KMS-11 (cell line): ENCODE measurements at regions not wholly inside any gene's neighbourhood (a gene's known extent, or its start where the extent isn't known, plus 50 kb on each side); places are given as distances from the start of the nearest gene placed in this dataset.

Experiments used
- H2AFZ ChIP-seq: fragments of 200-600 bp; sonication (generic); 2 replicates; pipeline ENCODE4 v1.6.1; 2016; ENCODE audit warnings: antibody characterized with exemption, mixed run types, low read depth
- H3K27ac ChIP-seq: fragments of 200-600 bp; sonication (generic); 2 replicates; pipeline ENCODE4 v1.6.1; 2016; ENCODE audit warnings: mild to moderate bottlenecking, mixed run types
- H3K27me3 ChIP-seq: fragments of 200-600 bp; sonication (generic); 2 replicates; pipeline ENCODE4 v1.6.1; 2017; ENCODE audit warnings: mild to moderate bottlenecking, low read depth, mixed run types, moderate library complexity; ENCODE audit not compliant: insufficient read depth
- H3K36me3 ChIP-seq: fragments of 200-600 bp; sonication (generic); 2 replicates; pipeline ENCODE4 v1.6.1; 2017; ENCODE audit warnings: mild to moderate bottlenecking, mixed run types; ENCODE audit not compliant: insufficient read depth
- H3K4me1 ChIP-seq: fragments of 200-600 bp; sonication (generic); 2 replicates; pipeline ENCODE4 v1.6.1; 2016; ENCODE audit warnings: mild to moderate bottlenecking, low read depth, mixed run types; ENCODE audit not compliant: poor library complexity, severe bottlenecking
- H3K4me2 ChIP-seq: fragments of 200-600 bp; sonication (generic); 2 replicates; pipeline ENCODE4 v1.7.0; 2016; ENCODE audit warnings: mild to moderate bottlenecking, mixed run types
- H3K4me3 ChIP-seq: fragments of 200-600 bp; sonication (generic); IDR thresholded peaks from 2 replicates; pipeline ENCODE4 v1.6.1; 2017; ENCODE audit warnings: low read depth, low read length, mixed read lengths; ENCODE audit not compliant: insufficient read depth
- H3K79me2 ChIP-seq: fragments of 200-600 bp; sonication (generic); 2 replicates; pipeline ENCODE4 v1.6.1; 2016; ENCODE audit warnings: low read depth, mixed run types; ENCODE audit not compliant: insufficient read depth
- H3K9ac ChIP-seq: fragments of 200-600 bp; sonication (generic); 2 replicates; pipeline ENCODE4 v1.6.1; 2016; ENCODE audit warnings: mild to moderate bottlenecking, mixed run types
- H4K20me1 ChIP-seq: fragments of 200-600 bp; sonication (generic); 2 replicates; pipeline ENCODE4 v1.6.1; 2016; ENCODE audit warnings: mild to moderate bottlenecking, mixed run types; ENCODE audit not compliant: insufficient read depth
- CTCF ChIP-seq: fragments of 200-600 bp; sonication (generic); conservative IDR thresholded peaks from 2 replicates; pipeline ENCODE4 v1.6.1; 2017; ENCODE audit warnings: low read depth, mild to moderate bottlenecking, antibody characterized with exemption, low read length, moderate library complexity, mixed read lengths

GRCh38 chr15:69843276-69843899 is 254.3 kb downstream of the TLE3 start:
- no peaks in the 10 kb centered on the region for H3K36me3 ChIP-seq
- no peak overlapping the region for H3K4me3 ChIP-seq
- H3K4me2 ChIP-seq = no peak overlapping the region
- H3K79me2 ChIP-seq = no peaks in the 10 kb centered on the region
- no peaks in the 10 kb centered on the region for H3K4me1 ChIP-seq
- H3K27me3 ChIP-seq = no peaks in the 10 kb centered on the region
- H4K20me1 ChIP-seq = no peaks in the 10 kb centered on the region
- no peak overlapping the region for H2AFZ ChIP-seq
- H3K27ac ChIP-seq = no peak overlapping the region
- H3K9ac ChIP-seq = no peak overlapping the region
- TF ChIP-seq CTCF = no peak

GRCh38 chr15:69843900-69844304 is 253.8 kb downstream of the TLE3 start:
- H2AFZ ChIP-seq = no peak overlapping the region
- TF ChIP-seq CTCF = no peak
- H3K4me1 ChIP-seq = no peaks in the 10 kb centered on the region
- no peaks in the 10 kb centered on the region for H3K27me3 ChIP-seq
- no peak overlapping the region for H3K9ac ChIP-seq
- no peaks in the 10 kb centered on the region for H3K79me2 ChIP-seq
- no peak overlapping the region for H3K4me2 ChIP-seq
- no peak overlapping the region for H3K4me3 ChIP-seq
- no peak overlapping the region for H3K27ac ChIP-seq
- H4K20me1 ChIP-seq = no peaks in the 10 kb centered on the region
- no peaks in the 10 kb centered on the region for H3K36me3 ChIP-seq

- Histone ChIP-seq H3K36me3 (no peaks in the 10 kb centered on the region), H3K4me3 (no peak overlapping the region), H3K27me3 (no peaks in the 10 kb centered on the region), H4K20me1 (no peaks in the 10 kb centered on the region), H3K27ac (no peak overlapping the region), H3K79me2 (no peaks in the 10 kb centered on the region), H3K4me2 (no peak overlapping the region), H3K4me1 (no peaks in the 10 kb centered on the region), H2AFZ (no peak overlapping the region), H3K9ac (no peak overlapping the region)
- no peak for TF ChIP-seq CTCF
These were observed 252.6 kb downstream of the TLE3 start for GRCh38 chr15:69845159-69845558.

GRCh38 chr15:69847625-69848024 is 250.1 kb downstream of the TLE3 start:
- no peak for TF ChIP-seq CTCF
- no peak overlapping the region for H3K27ac ChIP-seq
- no peak overlapping the region for H3K4me3 ChIP-seq
- H2AFZ ChIP-seq = no peak overlapping the region
- H3K4me2 ChIP-seq = no peak overlapping the region
- H4K20me1 ChIP-seq = no peaks in the 10 kb centered on the region
- H3K4me1 ChIP-seq = no peaks in the 10 kb centered on the region
- no peak overlapping the region for H3K9ac ChIP-seq
- no peaks in the 10 kb centered on the region for H3K79me2 ChIP-seq
- H3K36me3 ChIP-seq = no peaks in the 10 kb centered on the region
- no peaks in the 10 kb centered on the region for H3K27me3 ChIP-seq
